SIG-M5 treated with dmso at 0.1 percent for 504 hours (cell line): ENCODE measurements at regions not wholly inside any gene's neighbourhood (a gene's known extent, or its start where the extent isn't known, plus 50 kb on each side); places are given as distances from the start of the nearest gene placed in this dataset.

Experiments
- DNase-seq: peaks from one replicate; lab custom pipeline; 2025; ENCODE audit not compliant: unreplicated experiment; lab: John Stamatoyannopoulos, UW

GRCh38 chr1:18010408-18010807, 97.2 kb upstream of the IGSF21 start:
- no peak for DNase-seq

- DNase-seq, result no peak
These were observed 96.7 kb upstream of the IGSF21 start for GRCh38 chr1:18010945-18011344.

GRCh38 chr1:18011703-18012102, 95.9 kb upstream of the IGSF21 start:
- DNase-seq, result no peak

- DNase-seq, result no peak
These were observed 94.9 kb upstream of the IGSF21 start for GRCh38 chr1:18012686-18013085.

GRCh38 chr1:18013216-18013615, 94.4 kb upstream of the IGSF21 start:
- DNase-seq, result no peak

GRCh38 chr1:18015719-18016118, 91.9 kb upstream of the IGSF21 start:
- no peak for DNase-seq

GRCh38 chr1:18018366-18018765, 89.2 kb upstream of the IGSF21 start:
- no peak for DNase-seq

GRCh38 chr1:18020021-18020817, 87.4 kb upstream of the IGSF21 start:
- no peak for DNase-seq

- no peak for DNase-seq
These were observed 86.4 kb upstream of the IGSF21 start for GRCh38 chr1:18021242-18021641.

GRCh38 chr1:18032172-18032859, 75.3 kb upstream of the IGSF21 start:
- DNase-seq, result no peak

- DNase-seq, result no peak
These were observed 72.5 kb upstream of the IGSF21 start for GRCh38 chr1:18035145-18035544.

- no peak for DNase-seq
These were observed 69.9 kb upstream of the IGSF21 start for GRCh38 chr1:18037651-18038050.

GRCh38 chr1:18038051-18038450, 69.5 kb upstream of the IGSF21 start:
- DNase-seq, result no peak

- no peak for DNase-seq
These were observed 68.5 kb upstream of the IGSF21 start for GRCh38 chr1:18039102-18039501.

GRCh38 chr1:18041102-18041501, 66.5 kb upstream of the IGSF21 start:
- DNase-seq, result peak; percentile 39

- no peak for DNase-seq
These were observed 65.8 kb upstream of the IGSF21 start for GRCh38 chr1:18041685-18042355.

GRCh38 chr1:18043871-18044270, 63.7 kb upstream of the IGSF21 start:
- no peak for DNase-seq

- no peak for DNase-seq
These were observed 62.4 kb upstream of the IGSF21 start for GRCh38 chr1:18045203-18045602.

GRCh38 chr1:18045621-18046020, 62.0 kb upstream of the IGSF21 start:
- no peak for DNase-seq

GRCh38 chr1:18047122-18047521, 60.5 kb upstream of the IGSF21 start:
- DNase-seq, result no peak

- DNase-seq, result no peak
These were observed 58.4 kb upstream of the IGSF21 start for GRCh38 chr1:18049228-18049627.

GRCh38 chr1:18052671-18053070, 54.9 kb upstream of the IGSF21 start:
- DNase-seq, result no peak
